Thyroid gland (tissue), 4 donors: ENCODE measurements at regions not wholly inside any gene's neighbourhood (a gene's known extent, or its start where the extent isn't known, plus 50 kb on each side); places are given as distances from the start of the nearest gene placed in this dataset.

Source experiments
- POLR2A ChIP-seq, 2 donors: fragments of 450-650 bp; IDR thresholded peaks; one replicate each; pipeline ENCODE4 v1.6.1; 2017; ENCODE audit warnings: antibody characterized with exemption in 2 of 2, mild to moderate bottlenecking in 2 of 2, moderate library complexity in 1 of 2
- TF ChIP-seq, protein P1 (sequence below), 6 experiments: fragments of 200-600 bp in 3 of 6; fragments of 450-650 bp in 3 of 6; sonication (generic) in 3 of 6; IDR thresholded peaks; one replicate each; pipeline ENCODE4 v1.5.1; 2016 to 2019; ENCODE audit warnings: antibody characterized with exemption in 6 of 6, mild to moderate bottlenecking in 2 of 6, inconsistent platforms in 1 of 6, moderate library complexity in 1 of 6

DNA sequence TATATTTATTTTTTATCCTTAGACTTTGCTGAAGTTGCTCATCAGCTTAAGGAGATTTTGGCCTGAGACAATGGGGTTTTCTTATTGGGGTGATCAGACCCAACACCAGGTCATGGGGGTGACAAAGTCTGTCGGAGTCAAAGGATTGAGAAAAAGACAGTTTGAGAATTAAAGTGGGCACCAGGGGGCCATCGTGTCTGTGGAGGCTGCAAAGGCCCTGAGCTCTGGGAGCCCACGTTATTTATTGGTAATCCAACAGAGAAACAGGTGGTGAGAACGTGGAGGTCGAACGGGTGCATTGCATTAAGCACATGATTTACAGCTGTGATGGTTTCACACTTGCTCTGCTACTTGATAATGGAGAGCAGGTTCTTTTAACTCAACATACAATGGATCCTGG lies 102.5 kb upstream of the CDH10 start:
- TF ChIP-seq, protein P1, sequence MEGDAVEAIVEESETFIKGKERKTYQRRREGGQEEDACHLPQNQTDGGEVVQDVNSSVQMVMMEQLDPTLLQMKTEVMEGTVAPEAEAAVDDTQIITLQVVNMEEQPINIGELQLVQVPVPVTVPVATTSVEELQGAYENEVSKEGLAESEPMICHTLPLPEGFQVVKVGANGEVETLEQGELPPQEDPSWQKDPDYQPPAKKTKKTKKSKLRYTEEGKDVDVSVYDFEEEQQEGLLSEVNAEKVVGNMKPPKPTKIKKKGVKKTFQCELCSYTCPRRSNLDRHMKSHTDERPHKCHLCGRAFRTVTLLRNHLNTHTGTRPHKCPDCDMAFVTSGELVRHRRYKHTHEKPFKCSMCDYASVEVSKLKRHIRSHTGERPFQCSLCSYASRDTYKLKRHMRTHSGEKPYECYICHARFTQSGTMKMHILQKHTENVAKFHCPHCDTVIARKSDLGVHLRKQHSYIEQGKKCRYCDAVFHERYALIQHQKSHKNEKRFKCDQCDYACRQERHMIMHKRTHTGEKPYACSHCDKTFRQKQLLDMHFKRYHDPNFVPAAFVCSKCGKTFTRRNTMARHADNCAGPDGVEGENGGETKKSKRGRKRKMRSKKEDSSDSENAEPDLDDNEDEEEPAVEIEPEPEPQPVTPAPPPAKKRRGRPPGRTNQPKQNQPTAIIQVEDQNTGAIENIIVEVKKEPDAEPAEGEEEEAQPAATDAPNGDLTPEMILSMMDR (IDR thresholded peaks at IDR 0.05), result no peak
- no peak for TF ChIP-seq POLR2A (IDR thresholded peaks at IDR 0.05)
